ENCODE measurements at regions not wholly inside any gene's neighbourhood (a gene's known extent, or its start where the extent isn't known, plus 50 kb on each side); places are given as distances from the start of the nearest gene placed in this dataset.
A peak's percentile ranks its signal among the peaks of the same experiment; 100 is the strongest.

- no peak overlapping the region for H3K27ac ChIP-seq
- intact Hi-C loops (cut with DNase I; ENCODE audit: low total_unique reads): no loop called here
- peaks cover 0 to 7% (median 0%) of the 10 kb centered on the region in 4 donors for H3K9me3 ChIP-seq
- no peak for DNase-seq
- 59 to 87% (median 73%) methylated on average over 2 of the region's 2 CpGs for WGBS, 5 donors
- H3K4me3 ChIP-seq: no peak overlapping the region
- H3K27me3 ChIP-seq: no peaks in the 10 kb centered on the region
- TF ChIP-seq EP300 (IDR thresholded peaks at IDR 0.05): no peak
- no peak for TF ChIP-seq POLR2A (IDR thresholded peaks at IDR 0.05)
- TF ChIP-seq CTCF (IDR thresholded peaks at IDR 0.05): no peak
- no peak for TF ChIP-seq POLR2AphosphoS5 (IDR thresholded peaks at IDR 0.05)
- H3K4me1 ChIP-seq: no peaks in the 10 kb centered on the region
- H3K36me3 ChIP-seq: no peaks in the 10 kb centered on the region
Observed at GRCh38 chr4:30024526-30024925, 695.6 kb upstream of the PCDH7 start.

GRCh38 chr4:30028826-30029225, 691.3 kb upstream of the PCDH7 start:
- Histone ChIP-seq H3K36me3 (no peaks in the 10 kb centered on the region), H3K4me3 (no peak overlapping the region), H3K4me1 (no peaks in the 10 kb centered on the region), H3K27ac (no peak overlapping the region), H3K9me3 (no peaks in the 10 kb centered on the region), H3K27me3 (no peaks in the 10 kb centered on the region)
- intact Hi-C loops (cut with DNase I; ENCODE audit: low total_unique reads): no loop called here
- no peak for TF ChIP-seq CTCF (IDR thresholded peaks at IDR 0.05)
- TF ChIP-seq POLR2AphosphoS5 (IDR thresholded peaks at IDR 0.05): no peak
- no peak for TF ChIP-seq POLR2A (IDR thresholded peaks at IDR 0.05)
- no peak for TF ChIP-seq EP300 (IDR thresholded peaks at IDR 0.05)
- DNase-seq: peak in 1 of 2 donors; percentile 20

- DNase-seq: no peak
- Histone ChIP-seq H3K36me3 (no peaks in the 10 kb centered on the region), H3K27ac (no peak overlapping the region), H3K4me3 (no peak overlapping the region), H3K4me1 (no peaks in the 10 kb centered on the region), H3K9me3 (no peaks in the 10 kb centered on the region), H3K27me3 (no peaks in the 10 kb centered on the region)
- intact Hi-C loops (cut with DNase I; ENCODE audit: low total_unique reads): no loop called here
- TF ChIP-seq CTCF (IDR thresholded peaks at IDR 0.05) (no peak), POLR2AphosphoS5 (IDR thresholded peaks at IDR 0.05) (no peak), POLR2A (IDR thresholded peaks at IDR 0.05) (no peak), EP300 (IDR thresholded peaks at IDR 0.05) (no peak)
- 77 to 85% (median 77%) methylated on average over 5 of the region's 5 CpGs for WGBS, 5 donors
Observed at GRCh38 chr4:30056016-30056766, 664.0 kb upstream of the PCDH7 start.

GRCh38 chr4:30068234-30068633, 651.9 kb upstream of the PCDH7 start:
- Histone ChIP-seq H3K9me3 (no peaks in the 10 kb centered on the region), H3K4me1 (no peaks in the 10 kb centered on the region), H3K27me3 (no peaks in the 10 kb centered on the region), H3K36me3 (no peaks in the 10 kb centered on the region), H3K4me3 (no peak overlapping the region), H3K27ac (no peak overlapping the region)
- WGBS, 5 donors: 6 to 38% (median 22%) methylated on average over 1 of the region's 1 CpG
- TF ChIP-seq EP300 (IDR thresholded peaks at IDR 0.05): no peak
- TF ChIP-seq POLR2A (IDR thresholded peaks at IDR 0.05): no peak
- TF ChIP-seq POLR2AphosphoS5 (IDR thresholded peaks at IDR 0.05): no peak
- TF ChIP-seq CTCF (IDR thresholded peaks at IDR 0.05): no peak
- peak in 1 of 2 donors; percentile 2 for DNase-seq
- intact Hi-C loops (cut with DNase I; ENCODE audit: low total_unique reads): no loop called here
